ENCODE measurements at regions not wholly inside any gene's neighbourhood (a gene's known extent, or its start where the extent isn't known, plus 50 kb on each side); places are given as distances from the start of the nearest gene placed in this dataset.

- no peak for TF ChIP-seq CTCF (conservative IDR thresholded peaks at IDR 0.05)
- TF ChIP-seq ZFX (IDR thresholded peaks at IDR 0.05), result no peak
Measured at GRCh38 chr13:80262051-80262695, 78.8 kb downstream of the SPRY2 start.
